SHP77 treated with DMSO at 0.1 percent for 48 hours (cell line): ENCODE measurements at regions not wholly inside any gene's neighbourhood (a gene's known extent, or its start where the extent isn't known, plus 50 kb on each side); places are given as distances from the start of the nearest gene placed in this dataset.
A peak's percentile ranks its signal among the peaks of the same experiment; 100 is the strongest.

ENCODE experiments used
- DNase-seq: peaks from one replicate; lab custom pipeline; 2025; lab: John Stamatoyannopoulos, UW

GRCh38 chr2:219769090-219769910 is 141.9 kb downstream of the SLC4A3 start:
- no peak for DNase-seq

- DNase-seq: peak; percentile 94
These were observed 144.7 kb downstream of the SLC4A3 start for GRCh38 chr2:219772103-219772635.

GRCh38 chr2:219772697-219773096 is 145.3 kb downstream of the SLC4A3 start:
- DNase-seq: no peak

- DNase-seq: no peak
These were observed 148.1 kb downstream of the SLC4A3 start for GRCh38 chr2:219775506-219775905.

GRCh38 chr2:219777388-219777787 is 150.0 kb downstream of the SLC4A3 start:
- no peak for DNase-seq

- DNase-seq: no peak
These were observed 150.8 kb downstream of the SLC4A3 start for GRCh38 chr2:219778189-219778588.

GRCh38 chr2:219782737-219783348 is 155.4 kb downstream of the SLC4A3 start:
- no peak for DNase-seq

GRCh38 chr2:219783359-219783975 is 156.0 kb downstream of the SLC4A3 start:
- DNase-seq: no peak

- DNase-seq: no peak
These were observed 156.7 kb downstream of the SLC4A3 start for GRCh38 chr2:219784178-219784577.

GRCh38 chr2:219789476-219789875 is 162.0 kb downstream of the SLC4A3 start:
- DNase-seq: no peak

- no peak for DNase-seq
These were observed 165.0 kb downstream of the SLC4A3 start for GRCh38 chr2:219792446-219792845.

- no peak for DNase-seq
These were observed 171.0 kb downstream of the SLC4A3 start for GRCh38 chr2:219798430-219798829.

GRCh38 chr2:219803294-219803693 is 175.9 kb downstream of the SLC4A3 start:
- no peak for DNase-seq

GRCh38 chr2:219810895-219811294 is 183.5 kb downstream of the SLC4A3 start:
- DNase-seq: no peak

GRCh38 chr2:219812672-219813071 is 185.2 kb downstream of the SLC4A3 start:
- DNase-seq: no peak

GRCh38 chr2:219820767-219821166 is 193.3 kb downstream of the SLC4A3 start:
- no peak for DNase-seq

GRCh38 chr2:219823574-219823973 is 196.1 kb downstream of the SLC4A3 start:
- DNase-seq: no peak

- DNase-seq: no peak
These were observed 197.6 kb downstream of the SLC4A3 start for GRCh38 chr2:219824996-219825395.

- no peak for DNase-seq
These were observed 200.7 kb downstream of the SLC4A3 start for GRCh38 chr2:219828127-219828526.

- no peak for DNase-seq
These were observed 202.4 kb downstream of the SLC4A3 start for GRCh38 chr2:219829667-219830352.

- DNase-seq: no peak
These were observed 202.9 kb downstream of the SLC4A3 start for GRCh38 chr2:219830353-219830738.

GRCh38 chr2:219831957-219832356 is 204.5 kb downstream of the SLC4A3 start:
- no peak for DNase-seq
